ENCODE measurements at regions not wholly inside any gene's neighbourhood (a gene's known extent, or its start where the extent isn't known, plus 50 kb on each side); places are given as distances from the start of the nearest gene placed in this dataset.

- TF ChIP-seq CTCF (IDR thresholded peaks at IDR 0.05) = no peak
- TF ChIP-seq POLR2A (IDR thresholded peaks at IDR 0.05) = no peak
These were observed 360.1 kb upstream of the PLXNA2 start for GRCh38 chr1:208604295-208604694.

Measured in lower leg skin (tissue), 3 donors.